ENCODE measurements at regions not wholly inside any gene's neighbourhood (a gene's known extent, or its start where the extent isn't known, plus 50 kb on each side); places are given as distances from the start of the nearest gene placed in this dataset.
"Not testable (repeated sequence)": the region's sequence is repeated elsewhere in the genome, so short reads cannot be mapped to it uniquely, and the experiment has no call there.

DNA sequence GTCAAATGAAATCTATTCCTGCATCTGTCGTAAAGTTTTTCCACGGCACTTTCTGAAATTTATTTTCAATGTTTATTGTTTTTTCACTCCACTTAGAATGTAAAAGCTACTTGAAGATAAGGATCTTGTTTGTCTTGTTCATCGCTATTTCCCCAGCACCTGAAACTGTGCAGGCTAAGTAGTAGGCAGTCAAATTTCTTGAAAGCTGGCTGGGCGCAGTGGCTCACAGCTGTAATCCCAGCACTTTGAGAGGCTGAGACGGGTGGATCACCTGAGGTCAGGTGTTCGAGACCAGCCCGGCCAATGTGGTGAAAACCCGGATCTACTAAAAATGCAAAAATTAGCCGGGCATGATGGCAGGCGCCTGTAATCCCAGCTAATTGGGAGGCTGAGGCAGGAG lies 111.0 kb downstream of the POTEC start:
- H3K9me3 Mint-ChIP-seq = peaks cover 18% of the 10 kb centered on the region
- not testable (repeated sequence) for H3K4me2 ChIP-seq; H3K9me3 ChIP-seq (ENCODE audit: low read depth); H4K20me1 ChIP-seq (ENCODE audit: low read depth); H3K4me1 Mint-ChIP-seq; H3K36me3 ChIP-seq; H3K36me3 Mint-ChIP-seq; H3K27me3 ChIP-seq; DNase-seq (ENCODE audit: low spot score); H3K4me1 ChIP-seq; H3K9ac ChIP-seq; H3K27ac Mint-ChIP-seq; H3K27me3 Mint-ChIP-seq (ENCODE audit: insufficient read depth, low read depth); H2AFZ ChIP-seq (replicated peaks); H3K4me3 ChIP-seq; H3K27ac ChIP-seq; H3F3A ChIP-seq (ENCODE audit: low read depth); H3K79me2 ChIP-seq (ENCODE audit: low read depth); H3K4me3 Mint-ChIP-seq

DNA sequence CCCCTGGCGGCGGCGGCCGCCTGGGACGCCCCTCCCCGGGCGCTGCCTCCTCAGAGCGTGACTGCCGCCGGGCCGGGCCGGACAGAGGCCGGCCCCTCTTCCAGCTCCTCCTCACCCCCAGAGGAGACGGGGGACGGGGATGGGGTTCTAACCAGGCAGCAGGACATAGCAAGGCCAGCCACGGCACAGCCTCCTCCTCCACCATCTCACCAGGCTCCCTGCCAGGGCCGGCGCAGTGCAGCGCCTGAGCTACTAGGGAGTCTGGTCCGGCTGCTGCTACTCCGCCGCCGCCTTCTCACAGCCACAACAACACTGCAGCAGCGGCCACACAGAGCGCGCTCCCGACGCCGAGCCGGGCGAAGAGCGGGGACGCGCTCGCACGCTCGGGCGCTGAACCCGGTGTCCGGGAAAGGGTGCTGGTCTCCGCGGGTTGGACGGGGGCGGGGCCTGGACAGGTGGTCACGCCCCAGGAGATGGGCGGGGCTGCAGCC lies 112.3 kb downstream of the POTEC start:
- H3K79me2 ChIP-seq (ENCODE audit: low read depth); H3K36me3 Mint-ChIP-seq; H3K27me3 ChIP-seq; H3F3A ChIP-seq (ENCODE audit: low read depth); H3K27ac ChIP-seq; H3K4me3 Mint-ChIP-seq; H3K9me3 ChIP-seq (ENCODE audit: low read depth); H3K4me1 Mint-ChIP-seq; H3K27ac Mint-ChIP-seq; H3K9ac ChIP-seq; H3K36me3 ChIP-seq; H3K4me3 ChIP-seq; H3K4me2 ChIP-seq; H4K20me1 ChIP-seq (ENCODE audit: low read depth); H3K4me1 ChIP-seq; DNase-seq (ENCODE audit: low spot score); H2AFZ ChIP-seq (replicated peaks); H3K27me3 Mint-ChIP-seq (ENCODE audit: insufficient read depth, low read depth): not testable (repeated sequence)
- peaks cover 18% of the 10 kb centered on the region for H3K9me3 Mint-ChIP-seq

DNA sequence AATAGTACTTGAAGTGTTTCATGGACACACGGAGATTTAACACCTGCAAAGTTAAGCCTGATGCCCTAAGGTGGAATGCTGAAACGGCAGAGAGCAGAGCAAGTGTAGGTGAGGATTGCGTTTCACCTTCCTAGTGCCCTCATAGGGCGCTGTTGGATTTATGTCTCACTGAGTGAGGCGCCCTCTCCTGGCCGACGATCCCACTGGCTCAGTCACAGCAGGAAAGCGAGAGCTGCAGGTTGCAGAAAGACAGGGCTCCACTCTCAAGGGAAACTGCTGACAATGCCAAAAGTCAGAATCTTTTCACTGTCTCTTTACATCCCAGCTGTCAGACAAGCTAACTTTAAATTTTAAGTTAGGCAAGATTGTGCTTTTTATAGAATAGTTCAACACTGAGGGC lies 127.6 kb downstream of the POTEC start:
- H4K20me1 ChIP-seq (ENCODE audit: low read depth); H3K36me3 Mint-ChIP-seq; H3K4me1 Mint-ChIP-seq; DNase-seq (ENCODE audit: low spot score); H3K4me1 ChIP-seq; H3K4me2 ChIP-seq; H3K9me3 ChIP-seq (ENCODE audit: low read depth); H3K36me3 ChIP-seq; H3K27me3 ChIP-seq; H3K79me2 ChIP-seq (ENCODE audit: low read depth); H3K27ac ChIP-seq; H2AFZ ChIP-seq (replicated peaks); H3F3A ChIP-seq (ENCODE audit: low read depth); H3K4me3 ChIP-seq; H3K4me3 Mint-ChIP-seq; H3K27me3 Mint-ChIP-seq (ENCODE audit: insufficient read depth, low read depth); H3K9ac ChIP-seq; H3K27ac Mint-ChIP-seq: not testable (repeated sequence)
- peaks cover 16% of the 10 kb centered on the region for H3K9me3 Mint-ChIP-seq

DNA sequence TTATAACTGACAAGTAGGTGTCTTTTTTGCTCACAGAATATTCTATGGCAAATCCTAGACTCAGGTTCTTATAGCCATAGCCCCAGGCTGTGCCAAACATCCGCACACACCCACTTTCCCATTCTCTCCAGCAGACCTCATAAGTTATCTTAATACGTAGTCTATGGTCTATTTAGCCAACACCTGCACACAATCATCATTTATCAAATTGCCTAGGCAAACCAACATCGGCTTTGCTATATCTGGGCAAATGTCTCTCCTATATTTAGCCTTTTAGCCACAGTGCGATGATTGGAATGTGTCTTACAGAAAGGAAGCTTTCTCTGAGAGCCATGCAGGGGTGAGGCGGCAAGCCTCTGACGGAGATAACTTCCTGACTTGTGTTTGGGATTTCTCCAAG lies 128.0 kb downstream of the POTEC start:
- not testable (repeated sequence) for H3K4me3 Mint-ChIP-seq; H3K4me2 ChIP-seq; H2AFZ ChIP-seq (replicated peaks); H3K4me1 ChIP-seq; H3K36me3 Mint-ChIP-seq; H3K9me3 ChIP-seq (ENCODE audit: low read depth); H3K27ac ChIP-seq; H3K27me3 Mint-ChIP-seq (ENCODE audit: insufficient read depth, low read depth); H4K20me1 ChIP-seq (ENCODE audit: low read depth); H3F3A ChIP-seq (ENCODE audit: low read depth); H3K4me3 ChIP-seq; H3K36me3 ChIP-seq; H3K27me3 ChIP-seq; H3K27ac Mint-ChIP-seq; H3K9ac ChIP-seq; H3K4me1 Mint-ChIP-seq; DNase-seq (ENCODE audit: low spot score); H3K79me2 ChIP-seq (ENCODE audit: low read depth)
- H3K9me3 Mint-ChIP-seq = peaks cover 18% of the 10 kb centered on the region

DNA sequence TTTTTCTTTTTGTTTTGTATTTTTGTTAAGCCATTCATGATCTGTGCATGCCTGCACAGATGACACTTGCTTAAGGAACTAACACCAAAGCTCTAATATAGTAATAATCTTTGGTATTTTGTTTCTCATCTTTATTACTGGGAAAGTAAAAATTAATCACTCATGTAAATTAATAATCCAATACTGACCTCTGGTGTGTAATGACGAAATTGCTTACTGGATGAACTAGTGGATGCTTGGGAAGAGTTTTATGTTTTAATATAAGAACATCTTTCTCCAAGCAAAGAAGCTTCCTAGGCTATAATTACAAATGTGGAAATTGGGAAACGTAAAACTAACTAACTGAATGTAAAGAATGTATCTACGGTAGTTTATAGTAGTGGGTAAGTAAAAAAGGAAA lies 147.9 kb downstream of the POTEC start:
- DNase-seq (ENCODE audit: low spot score); H3K27me3 Mint-ChIP-seq (ENCODE audit: insufficient read depth, low read depth); H3K4me2 ChIP-seq; H3K4me3 ChIP-seq; H3K27ac ChIP-seq; H3K36me3 Mint-ChIP-seq; H3K4me1 ChIP-seq; H3K9ac ChIP-seq; H3K79me2 ChIP-seq (ENCODE audit: low read depth); H3K27me3 ChIP-seq; H3F3A ChIP-seq (ENCODE audit: low read depth); H4K20me1 ChIP-seq (ENCODE audit: low read depth); H3K4me1 Mint-ChIP-seq; H2AFZ ChIP-seq (replicated peaks); H3K36me3 ChIP-seq; H3K4me3 Mint-ChIP-seq; H3K27ac Mint-ChIP-seq; H3K9me3 ChIP-seq (ENCODE audit: low read depth): not testable (repeated sequence)
- peaks cover 13% of the 10 kb centered on the region for H3K9me3 Mint-ChIP-seq

DNA sequence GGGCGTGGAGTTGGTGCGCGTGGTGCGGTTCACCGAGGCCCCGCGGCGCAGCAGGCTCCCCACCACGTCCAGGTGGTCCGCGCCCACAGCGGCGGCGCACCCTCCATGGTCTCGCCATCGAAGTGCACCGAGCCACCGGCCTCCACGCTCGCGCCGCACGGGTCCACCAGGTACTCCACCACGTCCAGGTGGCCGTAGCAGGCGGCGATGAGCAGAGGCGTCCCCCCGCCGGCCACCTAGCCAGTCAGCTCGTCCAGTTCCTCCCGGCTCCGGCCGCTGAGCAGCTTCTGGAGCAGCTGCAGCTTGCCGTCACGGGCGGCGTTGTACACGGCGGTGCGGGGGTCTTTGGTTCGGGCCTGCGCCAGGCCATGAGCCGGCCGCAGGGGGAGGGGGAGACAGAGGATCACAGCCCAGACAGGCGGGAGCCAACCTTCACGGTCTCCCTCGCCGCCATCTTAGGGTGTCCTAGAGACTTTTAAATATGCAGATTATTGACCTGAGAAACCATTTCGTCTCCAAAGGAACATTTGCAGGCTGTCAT lies 149.8 kb downstream of the POTEC start:
- H3K79me2 ChIP-seq (ENCODE audit: low read depth); H3K4me3 ChIP-seq; H3K4me1 Mint-ChIP-seq; H3K27me3 Mint-ChIP-seq (ENCODE audit: insufficient read depth, low read depth); H3F3A ChIP-seq (ENCODE audit: low read depth); H3K4me1 ChIP-seq; H3K4me2 ChIP-seq; H4K20me1 ChIP-seq (ENCODE audit: low read depth); H3K36me3 ChIP-seq; H3K9me3 ChIP-seq (ENCODE audit: low read depth); H3K27me3 ChIP-seq; H3K9ac ChIP-seq; H3K36me3 Mint-ChIP-seq; H3K4me3 Mint-ChIP-seq; H2AFZ ChIP-seq (replicated peaks); H3K27ac ChIP-seq; H3K27ac Mint-ChIP-seq; DNase-seq (ENCODE audit: low spot score): not testable (repeated sequence)
- H3K9me3 Mint-ChIP-seq = peaks cover 12% of the 10 kb centered on the region

DNA sequence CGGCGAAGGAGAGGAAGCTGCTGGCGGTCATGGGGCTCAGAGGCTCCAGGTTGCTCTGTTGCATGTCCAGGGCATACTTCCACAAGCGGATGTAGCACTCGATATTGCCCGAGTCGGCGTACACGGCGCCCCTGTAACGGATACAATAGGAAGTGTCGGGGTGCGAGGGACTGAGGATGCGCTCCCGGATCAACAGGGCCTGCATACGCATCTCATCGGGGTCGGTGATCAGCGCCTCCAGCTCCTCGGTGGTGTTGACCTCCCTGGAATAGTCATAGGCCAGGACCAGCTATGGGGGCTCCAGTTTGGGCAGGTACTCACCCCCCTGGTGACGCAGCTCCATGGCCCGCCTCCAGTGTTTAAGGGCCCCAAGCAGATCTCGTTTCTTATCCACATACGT lies 150.8 kb downstream of the POTEC start:
- not testable (repeated sequence) for H3K4me1 ChIP-seq; H3K27ac ChIP-seq; H3K4me3 Mint-ChIP-seq; H3K9ac ChIP-seq; H3K4me2 ChIP-seq; H3K36me3 Mint-ChIP-seq; H3K27me3 Mint-ChIP-seq (ENCODE audit: insufficient read depth, low read depth); H3K9me3 ChIP-seq (ENCODE audit: low read depth); H3K27ac Mint-ChIP-seq; H3F3A ChIP-seq (ENCODE audit: low read depth); H3K36me3 ChIP-seq; H2AFZ ChIP-seq (replicated peaks); H4K20me1 ChIP-seq (ENCODE audit: low read depth); H3K27me3 ChIP-seq; DNase-seq (ENCODE audit: low spot score); H3K4me3 ChIP-seq; H3K79me2 ChIP-seq (ENCODE audit: low read depth); H3K4me1 Mint-ChIP-seq
- H3K9me3 Mint-ChIP-seq = peaks cover 11% of the 10 kb centered on the region

DNA sequence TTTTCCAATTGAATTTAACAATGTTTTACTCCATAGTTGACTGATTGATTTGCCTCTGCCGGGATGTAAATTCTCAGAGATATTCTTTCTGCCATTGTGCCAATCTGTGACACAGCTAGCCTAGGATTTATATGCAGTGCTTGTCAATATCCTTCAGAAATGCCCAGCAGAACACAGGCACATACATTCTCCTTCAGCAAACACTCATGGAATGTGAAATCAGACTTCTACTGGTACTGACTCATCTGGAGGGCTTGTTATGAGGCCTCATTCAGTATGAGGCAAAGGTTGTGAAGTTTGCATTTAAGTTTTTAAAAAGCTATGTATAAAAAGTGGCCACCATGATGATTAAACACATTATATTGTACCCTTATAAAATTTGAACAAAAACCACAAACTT lies 158.4 kb downstream of the POTEC start:
- H3K9ac ChIP-seq; H3K36me3 Mint-ChIP-seq; H3K4me2 ChIP-seq; H3K4me3 Mint-ChIP-seq; H3F3A ChIP-seq (ENCODE audit: low read depth); H3K4me3 ChIP-seq; H2AFZ ChIP-seq (replicated peaks); H3K4me1 Mint-ChIP-seq; H3K27me3 Mint-ChIP-seq (ENCODE audit: insufficient read depth, low read depth); H4K20me1 ChIP-seq (ENCODE audit: low read depth); DNase-seq (ENCODE audit: low spot score); H3K27me3 ChIP-seq; H3K9me3 ChIP-seq (ENCODE audit: low read depth); H3K27ac Mint-ChIP-seq; H3K79me2 ChIP-seq (ENCODE audit: low read depth); H3K4me1 ChIP-seq; H3K9me3 Mint-ChIP-seq; H3K36me3 ChIP-seq; H3K27ac ChIP-seq: not testable (repeated sequence)
